ENCODE measurements at regions not wholly inside any gene's neighbourhood (a gene's known extent, or its start where the extent isn't known, plus 50 kb on each side); places are given as distances from the start of the nearest gene placed in this dataset.
A peak's percentile ranks its signal among the peaks of the same experiment; 100 is the strongest.

- peaks cover 0 to 19% (median 13%) of the 10 kb centered on the region in 7 donors for H3K9me3 Mint-ChIP-seq
- no peaks in the 10 kb centered on the region for H3K27me3 Mint-ChIP-seq
- ATAC-seq (ENCODE audit: low read depth in 2 of 2) (no peak), DNase-seq (no peak)
- H3K36me3 Mint-ChIP-seq, result peaks cover 8 to 10% of the 10 kb centered on the region in 2 donors
- no peak overlapping the region for H3K27ac Mint-ChIP-seq
- no peak overlapping the region for H3K4me3 Mint-ChIP-seq
- no peaks in the 10 kb centered on the region for H3K4me1 Mint-ChIP-seq
Measured at GRCh38 chr12:67811437-67812361, 163.2 kb downstream of the DYRK2 start.

DNA sequence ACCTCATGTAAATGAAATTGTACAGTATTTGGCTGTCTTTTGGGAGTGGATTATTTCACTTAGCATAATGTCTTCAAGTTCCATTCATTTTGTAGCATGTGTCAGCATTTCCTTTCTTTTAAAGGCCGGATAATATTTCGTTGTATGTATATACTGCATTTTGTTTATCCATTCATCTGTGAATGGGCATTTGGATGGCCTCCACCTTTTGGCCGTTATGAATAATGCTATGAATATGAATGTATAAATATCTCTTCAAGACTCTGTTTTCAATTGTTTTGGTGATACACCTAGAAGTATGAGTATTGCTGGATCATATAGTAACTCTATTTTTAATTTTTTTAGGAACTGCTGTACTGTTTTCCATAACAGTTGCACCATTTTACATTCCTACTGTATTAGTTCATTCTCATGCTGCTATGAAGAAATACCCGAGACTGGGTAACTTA, 164.9 kb downstream of the DYRK2 start:
- DNase-seq (no peak), ATAC-seq (ENCODE audit: low read depth in 2 of 2) (no peak)
- Mint-ChIP-seq H3K4me3 (no peak overlapping the region), H3K36me3 (peaks cover 10 to 15% of the 10 kb centered on the region in 2 donors), H3K4me1 (no peaks in the 10 kb centered on the region), H3K27ac (no peak overlapping the region), H3K9me3 (peaks cover 0 to 30% (median 17%) of the 10 kb centered on the region in 7 donors), H3K27me3 (no peaks in the 10 kb centered on the region)

DNA sequence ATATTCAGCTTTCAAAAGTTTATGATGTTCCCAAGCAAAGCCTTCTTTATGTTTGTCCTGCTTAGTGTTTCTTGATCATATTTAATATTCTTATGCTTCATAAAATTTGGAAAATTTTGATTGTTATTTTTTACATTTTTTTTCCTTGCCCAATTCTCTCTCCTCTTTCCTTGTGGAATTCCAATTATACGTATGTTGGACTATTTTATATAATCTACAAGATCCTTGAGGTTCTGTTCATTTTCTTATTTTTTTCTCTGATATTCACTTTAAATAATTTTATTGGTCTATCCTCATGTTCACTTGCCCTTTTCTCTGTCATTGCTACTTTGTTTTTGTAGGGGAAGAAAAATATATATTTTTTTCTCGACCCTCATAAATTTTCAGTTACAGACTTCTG, 167.7 kb downstream of the DYRK2 start:
- no peaks in the 10 kb centered on the region for H3K27me3 Mint-ChIP-seq
- H3K4me3 Mint-ChIP-seq, result no peak overlapping the region
- no peak overlapping the region for H3K27ac Mint-ChIP-seq

DNA sequence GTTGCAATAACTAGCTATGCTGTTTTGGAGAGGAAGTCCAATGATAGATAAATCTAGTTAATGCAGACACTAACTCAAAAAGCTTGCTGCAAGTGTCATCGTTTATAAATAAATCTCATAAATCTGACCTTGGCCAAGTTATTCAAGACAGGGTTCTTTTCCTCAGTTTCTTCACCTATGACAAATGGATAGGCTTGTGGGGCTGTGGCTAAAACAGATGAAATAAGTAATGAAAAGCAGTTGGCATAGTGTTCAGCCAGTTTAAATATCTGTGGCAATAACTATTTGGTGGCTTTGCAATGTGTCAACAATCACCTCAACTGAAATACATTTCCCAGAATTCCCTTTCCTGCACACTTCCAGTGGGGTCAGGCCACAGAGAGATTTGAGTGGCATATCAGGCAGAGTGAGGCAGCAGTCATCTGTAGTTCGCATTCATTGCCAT, 169.9 kb downstream of the DYRK2 start:
- ATAC-seq (ENCODE audit: low read depth in 2 of 2) (no peak), DNase-seq (no peak)
- Mint-ChIP-seq H3K4me3 (no peak overlapping the region), H3K4me1 (no peaks in the 10 kb centered on the region), H3K9me3 (peaks cover 0 to 35% (median 21%) of the 10 kb centered on the region in 7 donors), H3K27ac (no peak overlapping the region), H3K27me3 (no peaks in the 10 kb centered on the region), H3K36me3 (peaks cover 10 to 15% of the 10 kb centered on the region in 2 donors)

More for the DNA sequence above, 167.7 kb downstream of the DYRK2 start:
- ATAC-seq (ENCODE audit: low read depth in 2 of 2) (no peak), DNase-seq (no peak)
- Mint-ChIP-seq H3K36me3 (peaks cover 10 to 15% of the 10 kb centered on the region in 2 donors), H3K4me1 (no peaks in the 10 kb centered on the region), H3K9me3 (peaks cover 0 to 35% (median 21%) of the 10 kb centered on the region in 7 donors)

GRCh38 chr12:67819902-67820301, 169.3 kb upstream of the IFNG-AS1 start:
- no peak overlapping the region for H3K4me3 Mint-ChIP-seq
- H3K27me3 Mint-ChIP-seq, result no peaks in the 10 kb centered on the region
- peaks cover 0 to 34% (median 21%) of the 10 kb centered on the region in 7 donors for H3K9me3 Mint-ChIP-seq
- DNase-seq (no peak), ATAC-seq (ENCODE audit: low read depth in 2 of 2) (no peak)
- peaks cover 10 to 15% of the 10 kb centered on the region in 2 donors for H3K36me3 Mint-ChIP-seq
- no peak overlapping the region for H3K27ac Mint-ChIP-seq
- H3K4me1 Mint-ChIP-seq, result no peaks in the 10 kb centered on the region

DNA sequence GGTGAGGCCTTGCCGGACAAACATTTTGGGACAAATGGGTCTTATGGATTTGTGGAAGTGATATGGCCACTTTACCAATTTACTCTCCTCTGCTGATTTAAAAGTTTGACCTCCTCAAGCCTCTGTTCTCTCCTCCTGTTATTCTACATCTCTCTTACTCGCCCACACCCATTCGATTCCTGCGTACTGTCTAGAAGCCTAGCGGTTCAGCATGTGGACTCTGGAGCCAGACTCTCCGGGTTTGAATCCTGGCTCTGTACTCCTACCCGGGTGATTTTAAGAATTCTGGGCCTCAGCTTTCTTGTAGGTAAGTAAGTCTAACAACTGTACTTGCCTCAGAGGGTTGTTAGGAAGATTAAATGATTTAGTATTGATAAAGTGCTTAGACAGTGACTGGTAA, 168.6 kb upstream of the IFNG-AS1 start:
- Mint-ChIP-seq H3K27me3 (no peaks in the 10 kb centered on the region), H3K27ac (no peak overlapping the region), H3K4me1 (no peaks in the 10 kb centered on the region), H3K9me3 (peaks cover 0 to 26% (median 16%) of the 10 kb centered on the region in 7 donors), H3K36me3 (peaks cover 10 to 15% of the 10 kb centered on the region in 2 donors), H3K4me3 (no peak overlapping the region)
- DNase-seq, result no peak
- ATAC-seq (ENCODE audit: low read depth in 2 of 2), result no peak

DNA sequence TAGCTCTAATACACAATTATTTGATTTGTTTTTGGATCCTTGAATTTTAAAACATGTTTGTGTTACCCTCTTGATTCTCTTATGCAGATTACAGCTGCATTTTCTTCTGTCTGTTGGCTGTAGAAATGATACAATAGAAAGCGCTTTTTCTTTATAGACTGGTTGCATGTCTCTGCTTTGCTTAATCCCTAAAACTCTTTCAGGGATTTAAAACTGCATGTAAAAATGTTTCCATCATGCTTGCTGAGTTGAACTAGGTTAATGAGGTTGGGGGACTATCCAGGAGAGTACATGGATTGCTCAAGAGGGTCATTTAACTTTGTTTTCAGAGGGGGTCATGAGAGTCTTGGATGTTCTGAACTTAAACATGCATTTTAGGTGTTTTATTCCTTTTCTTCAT, 166.4 kb upstream of the IFNG-AS1 start:
- H3K36me3 Mint-ChIP-seq, result no peaks in the 10 kb centered on the region
- peaks cover 0 to 5% (median 0%) of the 10 kb centered on the region in 7 donors for H3K9me3 Mint-ChIP-seq
- DNase-seq, result no peak
- no peak overlapping the region for H3K4me3 Mint-ChIP-seq
- ATAC-seq (ENCODE audit: low read depth in 2 of 2), result no peak
- H3K27ac Mint-ChIP-seq, result no peak overlapping the region
- no peaks in the 10 kb centered on the region for H3K4me1 Mint-ChIP-seq
- no peaks in the 10 kb centered on the region for H3K27me3 Mint-ChIP-seq

DNA sequence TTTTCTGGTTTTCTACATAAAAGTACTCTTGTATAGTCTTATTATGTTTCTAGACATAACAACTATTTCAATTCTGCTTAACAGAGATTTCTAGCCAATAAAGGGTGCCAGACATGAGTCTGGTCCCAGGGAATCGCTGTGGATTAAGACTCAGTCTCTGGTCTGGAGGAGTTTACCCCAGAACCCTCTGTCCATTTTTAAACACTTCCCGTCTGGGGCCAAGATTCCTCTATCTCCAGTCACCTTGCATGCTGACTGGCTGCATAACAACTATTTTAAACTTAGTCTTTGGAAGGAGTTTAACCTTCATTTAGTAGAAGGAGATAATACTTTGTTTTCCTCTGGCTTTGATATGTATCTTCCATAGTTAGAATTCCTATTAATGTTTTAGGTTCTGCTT, 163.1 kb upstream of the IFNG-AS1 start:
- H3K4me1 Mint-ChIP-seq, result no peaks in the 10 kb centered on the region
- no peak overlapping the region for H3K27ac Mint-ChIP-seq
- ATAC-seq (ENCODE audit: low read depth in 2 of 2), result no peak

DNA sequence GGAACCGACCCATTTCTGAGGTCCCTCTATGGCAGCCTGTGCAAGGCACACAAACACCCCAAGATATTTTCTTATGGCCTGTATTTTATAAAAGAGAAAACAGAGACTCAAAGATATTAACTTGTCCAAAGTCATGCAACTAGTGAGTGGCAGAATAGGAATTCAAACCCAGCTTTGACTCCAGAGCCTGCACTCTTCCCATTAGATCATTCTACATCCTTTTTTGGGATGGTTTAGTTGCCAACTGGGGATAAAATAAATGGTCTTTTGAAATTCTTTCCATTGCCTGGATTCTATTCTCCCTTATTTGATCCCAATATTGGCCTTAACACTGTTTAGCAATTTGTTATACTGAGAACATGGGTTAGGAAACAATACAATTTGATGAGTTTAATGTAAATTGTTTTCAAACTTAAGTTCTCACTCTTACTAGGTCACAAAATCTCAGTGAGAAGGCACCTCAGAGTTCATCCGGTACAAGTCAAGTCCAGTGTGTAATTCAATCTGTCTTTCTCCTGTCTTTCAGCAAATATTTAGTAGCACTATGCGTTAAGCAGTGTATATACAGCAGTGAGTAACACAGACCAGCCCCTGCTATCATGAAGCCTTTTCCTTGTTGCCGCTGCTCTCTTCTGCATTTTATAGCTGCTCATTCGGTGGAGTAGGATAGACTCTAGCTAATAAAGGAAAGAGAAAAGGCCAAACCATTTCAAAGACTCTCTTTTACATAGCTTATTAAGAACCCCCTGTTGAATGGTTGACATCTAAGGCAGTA, 162.1 kb upstream of the IFNG-AS1 start:
- DNase-seq (no peak), ATAC-seq (ENCODE audit: low read depth in 2 of 2) (no peak)
- H3K4me3 Mint-ChIP-seq, result no peak overlapping the region
- H3K4me1 Mint-ChIP-seq, result no peaks in the 10 kb centered on the region
- H3K27ac Mint-ChIP-seq, result no peak overlapping the region
- H3K27me3 Mint-ChIP-seq, result no peaks in the 10 kb centered on the region
- no peaks in the 10 kb centered on the region for H3K36me3 Mint-ChIP-seq
- peaks cover 0 to 2% (median 0%) of the 10 kb centered on the region in 7 donors for H3K9me3 Mint-ChIP-seq

More for the DNA sequence above, 163.1 kb upstream of the IFNG-AS1 start:
- Mint-ChIP-seq H3K36me3 (no peaks in the 10 kb centered on the region), H3K4me3 (no peak overlapping the region), H3K9me3 (peaks cover 0 to 2% (median 0%) of the 10 kb centered on the region in 7 donors), H3K27me3 (no peaks in the 10 kb centered on the region)
- no peak for DNase-seq

- Mint-ChIP-seq H3K27me3 (no peaks in the 10 kb centered on the region), H3K4me1 (no peaks in the 10 kb centered on the region), H3K36me3 (no peaks in the 10 kb centered on the region), H3K27ac (peak overlapping the region in 1 of 6 donors; percentile 2), H3K4me3 (peak overlapping the region in 1 of 8 donors; percentile 20), H3K9me3 (peaks cover 0 to 2% (median 0%) of the 10 kb centered on the region in 7 donors)
- ATAC-seq (ENCODE audit: low read depth in 2 of 2), result no peak
- DNase-seq, result no peak
Measured at GRCh38 chr12:67827820-67828383, 161.3 kb upstream of the IFNG-AS1 start.

- Mint-ChIP-seq H3K36me3 (no peaks in the 10 kb centered on the region), H3K27ac (no peak overlapping the region), H3K4me1 (no peaks in the 10 kb centered on the region), H3K27me3 (no peaks in the 10 kb centered on the region), H3K4me3 (no peak overlapping the region), H3K9me3 (peaks cover 0 to 2% (median 0%) of the 10 kb centered on the region in 7 donors)
- DNase-seq (no peak), ATAC-seq (ENCODE audit: low read depth in 2 of 2) (no peak)
Measured at GRCh38 chr12:67829896-67830295, 159.4 kb upstream of the IFNG-AS1 start.

- H3K27me3 Mint-ChIP-seq, result no peaks in the 10 kb centered on the region
- ATAC-seq (ENCODE audit: low read depth in 2 of 2) (no peak), DNase-seq (no peak)
- H3K36me3 Mint-ChIP-seq, result peaks cover 0 to 1% of the 10 kb centered on the region in 2 donors
- no peak overlapping the region for H3K4me3 Mint-ChIP-seq
- no peak overlapping the region for H3K27ac Mint-ChIP-seq
- no peaks in the 10 kb centered on the region for H3K4me1 Mint-ChIP-seq
- H3K9me3 Mint-ChIP-seq, result peaks cover 0 to 18% (median 8%) of the 10 kb centered on the region in 7 donors
Measured at GRCh38 chr12:67832155-67832554, 157.1 kb upstream of the IFNG-AS1 start.

- ATAC-seq (ENCODE audit: low read depth in 2 of 2) (no peak), DNase-seq (no peak)
- H3K36me3 Mint-ChIP-seq, result peaks cover 0 to 15% of the 10 kb centered on the region in 2 donors
- H3K27ac Mint-ChIP-seq, result no peak overlapping the region
- H3K9me3 Mint-ChIP-seq, result peaks cover 5 to 33% (median 20%) of the 10 kb centered on the region in 7 donors
- no peaks in the 10 kb centered on the region for H3K4me1 Mint-ChIP-seq
- H3K27me3 Mint-ChIP-seq, result no peaks in the 10 kb centered on the region
- H3K4me3 Mint-ChIP-seq, result no peak overlapping the region
Measured at GRCh38 chr12:67833602-67834001, 155.6 kb upstream of the IFNG-AS1 start.
